ENCODE measurements at regions not wholly inside any gene's neighbourhood (a gene's known extent, or its start where the extent isn't known, plus 50 kb on each side); places are given as distances from the start of the nearest gene placed in this dataset.

- H3K27me3 ChIP-seq = no peaks in the 10 kb centered on the region
- H3K4me3 ChIP-seq = no peak overlapping the region
- no peaks in the 10 kb centered on the region for H3K9me3 ChIP-seq
- ATAC-seq = no peak
- no peak for TF ChIP-seq CTCF (IDR thresholded peaks at IDR 0.05)
- no peak overlapping the region for H3K27ac ChIP-seq
- intact Hi-C loops (cut with DNase I) = no loop called here
- no peaks in the 10 kb centered on the region for H3K36me3 ChIP-seq
- H3K4me1 ChIP-seq = no peaks in the 10 kb centered on the region
- DNase-seq = no peak
Measured at GRCh38 chr2:57105694-57106093, 921.9 kb downstream of the CCDC85A start.

GRCh38 chr2:57107353-57107752 is 923.6 kb downstream of the CCDC85A start:
- Histone ChIP-seq H3K9me3 (no peaks in the 10 kb centered on the region), H3K27ac (no peak overlapping the region), H3K27me3 (no peaks in the 10 kb centered on the region), H3K4me1 (no peaks in the 10 kb centered on the region), H3K4me3 (no peak overlapping the region), H3K36me3 (no peaks in the 10 kb centered on the region)
- TF ChIP-seq CTCF (IDR thresholded peaks at IDR 0.05) = no peak
- DNase-seq (no peak), ATAC-seq (no peak)
- intact Hi-C loops (cut with DNase I) = no loop called here

GRCh38 chr2:57111531-57111930 is 927.7 kb downstream of the CCDC85A start:
- Histone ChIP-seq H3K27ac (no peak overlapping the region), H3K9me3 (no peaks in the 10 kb centered on the region), H3K27me3 (no peaks in the 10 kb centered on the region), H3K4me1 (no peaks in the 10 kb centered on the region), H3K4me3 (no peak overlapping the region), H3K36me3 (no peaks in the 10 kb centered on the region)
- intact Hi-C loops (cut with DNase I) = no loop called here
- ATAC-seq (no peak), DNase-seq (no peak)
- no peak for TF ChIP-seq CTCF (IDR thresholded peaks at IDR 0.05)

- Histone ChIP-seq H3K27ac (no peak overlapping the region), H3K9me3 (no peaks in the 10 kb centered on the region), H3K4me3 (no peak overlapping the region), H3K4me1 (no peaks in the 10 kb centered on the region), H3K36me3 (no peaks in the 10 kb centered on the region), H3K27me3 (no peaks in the 10 kb centered on the region)
- ATAC-seq (no peak), DNase-seq (no peak)
- no peak for TF ChIP-seq CTCF (IDR thresholded peaks at IDR 0.05)
- intact Hi-C loops (cut with DNase I) = no loop called here
Measured at GRCh38 chr2:57119141-57119540, 927.5 kb upstream of the VRK2 start.

- DNase-seq (no peak), ATAC-seq (no peak)
- intact Hi-C loops (cut with DNase I) = no loop called here
- Histone ChIP-seq H3K36me3 (no peaks in the 10 kb centered on the region), H3K27ac (no peak overlapping the region), H3K9me3 (no peaks in the 10 kb centered on the region), H3K4me1 (no peaks in the 10 kb centered on the region), H3K4me3 (no peak overlapping the region), H3K27me3 (no peaks in the 10 kb centered on the region)
- TF ChIP-seq CTCF (IDR thresholded peaks at IDR 0.05) = no peak
Measured at GRCh38 chr2:57126410-57126809, 920.2 kb upstream of the VRK2 start.

GRCh38 chr2:57139179-57139578 is 907.4 kb upstream of the VRK2 start:
- intact Hi-C loops (cut with DNase I) = no loop called here
- ATAC-seq (no peak), DNase-seq (no peak)
- Histone ChIP-seq H3K36me3 (no peaks in the 10 kb centered on the region), H3K27ac (no peak overlapping the region), H3K27me3 (no peaks in the 10 kb centered on the region), H3K4me1 (no peaks in the 10 kb centered on the region), H3K4me3 (no peak overlapping the region), H3K9me3 (no peaks in the 10 kb centered on the region)
- no peak for TF ChIP-seq CTCF (IDR thresholded peaks at IDR 0.05)
